Nephron progenitor cell (in vitro differentiated cells): ENCODE measurements at regions not wholly inside any gene's neighbourhood (a gene's known extent, or its start where the extent isn't known, plus 50 kb on each side); places are given as distances from the start of the nearest gene placed in this dataset.

Experiments
- DNase-seq: peaks from one replicate; pipeline ENCODE4 v3.0.0; 2021
- H3K27ac Mint-ChIP-seq: 2 replicates; pipeline ENCODE4 v1.8.0; 2021; ENCODE audit warnings: mild to moderate bottlenecking, moderate library complexity, mixed read lengths
- H3K27me3 Mint-ChIP-seq: 2 replicates; pipeline ENCODE4 v1.8.0; 2021; ENCODE audit warnings: mild to moderate bottlenecking, low read depth, mixed read lengths; ENCODE audit not compliant: poor library complexity
- H3K36me3 Mint-ChIP-seq: 2 replicates; pipeline ENCODE4 v1.8.0; 2021; ENCODE audit warnings: low read depth, mixed read lengths
- H3K4me1 Mint-ChIP-seq: 2 replicates; pipeline ENCODE4 v1.8.0; 2021; ENCODE audit warnings: mixed read lengths
- H3K4me3 Mint-ChIP-seq: 2 replicates; pipeline ENCODE4 v1.8.0; 2021; ENCODE audit warnings: mild to moderate bottlenecking, moderate library complexity, mixed read lengths
- H3K9me3 Mint-ChIP-seq: 2 replicates; pipeline ENCODE4 v1.8.0; 2021; ENCODE audit warnings: mild to moderate bottlenecking, moderate library complexity, mixed read lengths
- TF ChIP-seq, protein P1 (sequence below): fragments of 200-600 bp; sonication (generic); IDR thresholded peaks from 2 replicates; pipeline ENCODE4 v1.5.0; 2021; ENCODE audit warnings: antibody characterized with exemption

DNA sequence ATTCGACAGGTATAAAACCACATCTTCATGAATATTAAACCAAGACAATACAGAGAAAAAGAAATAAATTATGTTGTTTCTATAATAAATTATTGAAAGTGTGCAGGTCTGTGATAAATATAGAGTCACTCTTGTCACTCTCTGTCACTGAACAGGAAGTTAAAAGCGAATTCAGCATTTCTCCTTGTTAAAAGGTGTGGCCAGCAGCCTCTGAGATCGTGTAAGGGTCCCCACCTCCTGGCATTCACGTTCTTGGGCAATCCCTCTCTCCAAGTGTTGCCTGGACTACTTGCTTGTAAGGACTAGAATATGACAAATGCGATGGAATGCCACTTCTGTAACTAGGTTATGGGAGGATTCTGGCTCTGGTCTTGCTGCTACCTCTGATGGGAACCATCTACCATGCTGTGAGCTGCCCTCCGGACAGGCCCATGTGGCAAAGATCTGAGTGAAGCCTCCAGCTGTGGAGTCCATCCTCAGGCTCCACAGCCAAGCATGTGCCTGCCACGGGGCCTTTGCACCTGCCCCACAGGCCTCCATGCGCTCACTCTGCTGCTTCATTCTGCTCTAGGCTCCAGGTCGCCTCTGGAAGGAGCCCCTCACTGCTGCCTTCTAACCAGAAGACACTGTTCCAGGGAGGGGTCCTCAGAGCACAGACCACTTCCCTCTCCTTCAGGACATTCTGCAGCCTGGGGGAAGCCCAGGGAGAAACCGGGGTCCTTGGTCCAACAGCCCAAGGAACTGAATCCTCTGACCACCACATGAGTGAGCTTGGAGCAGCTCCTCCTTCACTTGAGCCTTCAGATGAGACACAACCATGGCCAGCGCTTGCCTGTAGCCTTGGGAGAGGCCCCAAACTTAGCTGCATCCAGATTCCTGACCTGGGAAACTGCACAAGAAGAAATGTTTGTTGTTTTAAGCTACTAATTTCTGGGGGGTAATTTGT lies 202.9 kb upstream of the HDAC4 start:
- H3K4me3 Mint-ChIP-seq = no peak overlapping the region
- peaks cover 8% of the 10 kb centered on the region for H3K9me3 Mint-ChIP-seq
- TF ChIP-seq, protein P1, sequence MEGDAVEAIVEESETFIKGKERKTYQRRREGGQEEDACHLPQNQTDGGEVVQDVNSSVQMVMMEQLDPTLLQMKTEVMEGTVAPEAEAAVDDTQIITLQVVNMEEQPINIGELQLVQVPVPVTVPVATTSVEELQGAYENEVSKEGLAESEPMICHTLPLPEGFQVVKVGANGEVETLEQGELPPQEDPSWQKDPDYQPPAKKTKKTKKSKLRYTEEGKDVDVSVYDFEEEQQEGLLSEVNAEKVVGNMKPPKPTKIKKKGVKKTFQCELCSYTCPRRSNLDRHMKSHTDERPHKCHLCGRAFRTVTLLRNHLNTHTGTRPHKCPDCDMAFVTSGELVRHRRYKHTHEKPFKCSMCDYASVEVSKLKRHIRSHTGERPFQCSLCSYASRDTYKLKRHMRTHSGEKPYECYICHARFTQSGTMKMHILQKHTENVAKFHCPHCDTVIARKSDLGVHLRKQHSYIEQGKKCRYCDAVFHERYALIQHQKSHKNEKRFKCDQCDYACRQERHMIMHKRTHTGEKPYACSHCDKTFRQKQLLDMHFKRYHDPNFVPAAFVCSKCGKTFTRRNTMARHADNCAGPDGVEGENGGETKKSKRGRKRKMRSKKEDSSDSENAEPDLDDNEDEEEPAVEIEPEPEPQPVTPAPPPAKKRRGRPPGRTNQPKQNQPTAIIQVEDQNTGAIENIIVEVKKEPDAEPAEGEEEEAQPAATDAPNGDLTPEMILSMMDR = no peak
- no peaks in the 10 kb centered on the region for H3K36me3 Mint-ChIP-seq
- no peak for DNase-seq
- H3K27ac Mint-ChIP-seq = no peak overlapping the region
- peaks cover 47% of the 10 kb centered on the region for H3K4me1 Mint-ChIP-seq
- H3K27me3 Mint-ChIP-seq = peaks cover 12% of the 10 kb centered on the region

GRCh38 chr2:239602290-239603282 lies 201.8 kb upstream of the HDAC4 start:
- Mint-ChIP-seq H3K27ac (peak overlapping the region; percentile 80), H3K27me3 (peaks cover 15% of the 10 kb centered on the region), H3K9me3 (peaks cover 12% of the 10 kb centered on the region), H3K4me3 (no peak overlapping the region), H3K4me1 (peaks cover 36% of the 10 kb centered on the region), H3K36me3 (no peaks in the 10 kb centered on the region)
- TF ChIP-seq, protein P1 = no peak
- no peak for DNase-seq

DNA sequence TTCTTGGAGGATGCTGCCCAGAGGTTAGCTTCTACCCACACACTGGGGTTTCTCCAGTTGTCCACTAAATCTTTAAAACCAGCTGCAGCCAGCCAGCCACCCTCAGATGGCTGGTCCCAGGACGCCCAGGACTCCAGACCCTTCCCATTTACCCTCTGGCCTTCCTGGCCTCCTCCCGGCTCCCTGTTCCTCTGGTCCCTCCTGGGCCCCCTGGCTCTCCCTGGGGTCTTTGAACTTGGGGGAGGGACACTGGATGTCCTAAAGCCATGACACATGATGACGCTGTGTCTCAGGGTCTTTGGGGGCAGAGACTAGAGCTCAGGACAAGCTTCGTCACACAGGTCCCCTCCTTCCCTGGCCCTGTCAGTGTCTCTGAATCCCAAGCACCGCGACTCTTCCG lies 201.1 kb upstream of the HDAC4 start:
- H3K4me1 Mint-ChIP-seq = peaks cover 29% of the 10 kb centered on the region
- peaks cover 12% of the 10 kb centered on the region for H3K9me3 Mint-ChIP-seq
- DNase-seq = no peak
- TF ChIP-seq, protein P1 = no peak
- no peak overlapping the region for H3K4me3 Mint-ChIP-seq
- peaks cover 15% of the 10 kb centered on the region for H3K27me3 Mint-ChIP-seq
- no peak overlapping the region for H3K27ac Mint-ChIP-seq
- no peaks in the 10 kb centered on the region for H3K36me3 Mint-ChIP-seq

DNA sequence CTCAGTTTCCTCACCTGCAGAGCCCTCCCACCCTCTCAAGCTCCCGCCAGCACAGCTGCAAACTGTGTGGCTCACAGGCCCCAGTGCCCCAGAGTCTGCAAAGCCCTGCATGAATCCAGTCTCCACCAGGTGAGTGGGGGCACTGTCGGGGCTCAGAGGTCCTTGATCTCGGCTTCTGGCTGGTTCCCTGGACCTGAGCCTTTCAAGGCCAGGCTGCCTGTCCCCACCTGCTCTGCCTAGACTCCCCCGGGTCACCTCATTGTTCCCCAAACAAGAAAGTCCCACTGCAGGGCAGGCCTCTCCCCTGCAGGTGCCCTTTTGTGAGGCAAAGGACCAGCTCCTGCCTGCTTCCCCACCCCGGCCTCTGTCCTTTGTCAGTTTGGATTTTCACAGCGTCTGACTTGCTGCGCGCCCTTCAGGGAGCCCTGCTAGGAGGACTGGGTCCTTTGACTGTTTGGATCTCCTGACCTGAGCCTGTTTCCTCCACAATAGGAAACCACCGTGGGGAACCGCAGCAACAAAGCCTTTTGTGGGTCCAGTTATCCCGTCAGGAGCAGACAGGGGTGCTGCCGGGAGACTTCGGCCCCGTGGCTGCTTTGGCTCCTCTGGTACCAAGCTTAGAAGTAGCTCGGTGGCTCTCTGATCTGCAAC lies 200.5 kb upstream of the HDAC4 start:
- peaks cover 12% of the 10 kb centered on the region for H3K9me3 Mint-ChIP-seq
- peaks cover 27% of the 10 kb centered on the region for H3K4me1 Mint-ChIP-seq
- TF ChIP-seq, protein P1 = no peak
- peaks cover 15% of the 10 kb centered on the region for H3K27me3 Mint-ChIP-seq
- no peaks in the 10 kb centered on the region for H3K36me3 Mint-ChIP-seq
- H3K27ac Mint-ChIP-seq = no peak overlapping the region
- no peak overlapping the region for H3K4me3 Mint-ChIP-seq
- no peak for DNase-seq

DNA sequence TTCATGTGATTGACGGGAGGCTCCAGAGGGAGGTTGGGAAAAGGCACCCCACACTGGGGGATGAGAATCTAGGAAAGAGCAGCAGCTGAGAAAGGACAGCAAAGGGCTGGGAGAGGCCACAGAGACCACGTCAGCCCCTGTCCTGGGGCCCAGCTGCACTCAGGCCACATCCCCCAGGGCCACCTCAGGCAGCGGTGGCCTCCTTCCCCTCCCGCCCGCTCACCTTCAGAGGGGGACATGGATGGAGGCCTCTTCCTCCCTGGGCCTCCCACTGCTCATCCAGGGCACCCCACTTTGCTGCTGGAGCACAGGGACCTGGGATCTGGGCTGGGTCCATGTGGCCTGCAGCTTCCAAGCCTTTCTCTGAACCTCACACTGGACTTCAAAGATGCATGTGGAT lies 199.8 kb upstream of the HDAC4 start:
- Mint-ChIP-seq H3K4me1 (peaks cover 34% of the 10 kb centered on the region), H3K27me3 (peaks cover 15% of the 10 kb centered on the region), H3K36me3 (no peaks in the 10 kb centered on the region)

More for the DNA sequence above, 199.8 kb upstream of the HDAC4 start:
- H3K27ac Mint-ChIP-seq = no peak overlapping the region
- peaks cover 12% of the 10 kb centered on the region for H3K9me3 Mint-ChIP-seq
- DNase-seq = no peak
- H3K4me3 Mint-ChIP-seq = no peak overlapping the region
- TF ChIP-seq, protein P1 = no peak
